WERI-Rb-1 (cell line): ENCODE measurements at regions not wholly inside any gene's neighbourhood (a gene's known extent, or its start where the extent isn't known, plus 50 kb on each side); places are given as distances from the start of the nearest gene placed in this dataset.

Source experiments
- DNase-seq: peaks from one replicate; pipeline ENCODE4 v3.0.0-alpha.2; 2020
- H3K27ac ChIP-seq: fragments of 250-450 bp; sonication (Bioruptor Pico); 2 replicates; pipeline ENCODE4 v1.5.1; 2020; ENCODE audit warnings: mild to moderate bottlenecking, moderate library complexity
- H3K27me3 ChIP-seq: fragments of 250-450 bp; sonication (Bioruptor Pico); 2 replicates; pipeline ENCODE4 v1.5.1; 2021; ENCODE audit warnings: mild to moderate bottlenecking, low read depth, moderate library complexity; ENCODE audit not compliant: insufficient read depth, severe bottlenecking
- H3K36me3 ChIP-seq: fragments of 250-450 bp; sonication (Bioruptor Pico); 2 replicates; pipeline ENCODE4 v1.5.1; 2020; ENCODE audit warnings: mild to moderate bottlenecking, moderate library complexity
- H3K4me3 ChIP-seq: 2 replicates; pipeline ENCODE4 v1.5.1; 2011; ENCODE audit warnings: low read depth, mild to moderate bottlenecking, control low read depth, low read length
- H3K9me3 ChIP-seq: fragments of 250-450 bp; sonication (Bioruptor Pico); 2 replicates; pipeline ENCODE4 v1.5.1; 2021; ENCODE audit warnings: mild to moderate bottlenecking, moderate library complexity; ENCODE audit not compliant: severe bottlenecking
- CTCF ChIP-seq: IDR thresholded peaks from 2 replicates; pipeline ENCODE4 v1.5.1; 2011; ENCODE audit warnings: low read depth, mild to moderate bottlenecking, control low read depth, inconsistent platforms, low read length

GRCh38 chr10:78202386-78202785, 168.7 kb downstream of the RPS24 start:
- Histone ChIP-seq H3K27ac (no peak overlapping the region), H3K36me3 (no peaks in the 10 kb centered on the region), H3K27me3 (no peaks in the 10 kb centered on the region), H3K4me3 (no peak overlapping the region), H3K9me3 (peaks cover 3% of the 10 kb centered on the region)
- DNase-seq, result no peak
- TF ChIP-seq CTCF, result no peak

GRCh38 chr10:78203915-78204818, 170.5 kb downstream of the RPS24 start:
- Histone ChIP-seq H3K4me3 (no peak overlapping the region), H3K9me3 (no peaks in the 10 kb centered on the region), H3K27me3 (no peaks in the 10 kb centered on the region), H3K36me3 (no peaks in the 10 kb centered on the region), H3K27ac (no peak overlapping the region)
- DNase-seq, result no peak
- TF ChIP-seq CTCF, result no peak

- Histone ChIP-seq H3K27ac (no peak overlapping the region), H3K36me3 (no peaks in the 10 kb centered on the region), H3K9me3 (no peaks in the 10 kb centered on the region), H3K4me3 (no peak overlapping the region), H3K27me3 (no peaks in the 10 kb centered on the region)
- no peak for TF ChIP-seq CTCF
- DNase-seq, result no peak
These were observed 171.9 kb downstream of the RPS24 start for GRCh38 chr10:78205457-78206016.

- Histone ChIP-seq H3K27ac (no peak overlapping the region), H3K4me3 (no peak overlapping the region), H3K27me3 (no peaks in the 10 kb centered on the region), H3K9me3 (no peaks in the 10 kb centered on the region), H3K36me3 (no peaks in the 10 kb centered on the region)
- DNase-seq, result no peak
- TF ChIP-seq CTCF, result no peak
These were observed 173.6 kb downstream of the RPS24 start for GRCh38 chr10:78207216-78207615.

- no peak for TF ChIP-seq CTCF
- H3K27ac ChIP-seq, result no peak overlapping the region
- H3K9me3 ChIP-seq, result no peaks in the 10 kb centered on the region
- DNase-seq, result no peak
- no peaks in the 10 kb centered on the region for H3K27me3 ChIP-seq
- no peak overlapping the region for H3K4me3 ChIP-seq
- H3K36me3 ChIP-seq, result no peaks in the 10 kb centered on the region
These were observed 174.1 kb downstream of the RPS24 start for GRCh38 chr10:78207776-78208175.
